Lower leg skin (tissue), 4 donors: ENCODE measurements at regions not wholly inside any gene's neighbourhood (a gene's known extent, or its start where the extent isn't known, plus 50 kb on each side); places are given as distances from the start of the nearest gene placed in this dataset.

ENCODE experiments used
- DNase-seq, 2 donors: peaks; one replicate each; pipeline ENCODE4 v3.0.0-alpha.2; 2019; ENCODE audit warnings: low spot score in 2 of 2
- H3K4me3 ChIP-seq: fragments of 200-600 bp; sonication (generic); 2 replicates; pipeline ENCODE4 v1.5.1; 2017; ENCODE audit warnings: mild to moderate bottlenecking, low read depth; ENCODE audit not compliant: poor library complexity, severe bottlenecking
- CTCF ChIP-seq, 3 donors: fragments of 450-650 bp; IDR thresholded peaks; one replicate each; pipeline ENCODE4 v1.5.1; 2016; ENCODE audit warnings: antibody characterized with exemption in 3 of 3, mild to moderate bottlenecking in 3 of 3, moderate library complexity in 2 of 3
- POLR2A ChIP-seq, 2 donors: fragments of 450-650 bp; IDR thresholded peaks; one replicate each; pipeline ENCODE4 v1.6.1; 2016 to 2017; ENCODE audit warnings: antibody characterized with exemption in 2 of 2, mild to moderate bottlenecking in 1 of 2, moderate library complexity in 1 of 2
- WGBS, 2 donors: methylation state at CpG; one replicate each; pipeline ENCODE4 v1.1.5; 2018; 5-methylcytosine and 5-hydroxymethylcytosine counted together
- intact Hi-C: fragments of 100-400 bp; cut with DNase I; formaldehyde crosslinking; loops from one replicate; pipeline ENCODE4 v1.15.0; 2023; ENCODE audit warnings: low total_unique reads

GRCh38 chr10:21171936-21172541 lies 274.9 kb upstream of the NEBL start:
- TF ChIP-seq CTCF (IDR thresholded peaks at IDR 0.05) (no peak), POLR2A (IDR thresholded peaks at IDR 0.05) (no peak)
- intact Hi-C loops: no loop called here
- no peak overlapping the region for H3K4me3 ChIP-seq
- 80 to 86% methylated on average over 6 of the region's 6 CpGs for WGBS, 2 donors
- no peak for DNase-seq

GRCh38 chr10:21171197-21171935 lies 274.3 kb upstream of the NEBL start:
- intact Hi-C loops: no loop called here
- 79 to 83% methylated on average over 13 to 14 of the region's 14 CpGs for WGBS, 2 donors
- no peak overlapping the region for H3K4me3 ChIP-seq
- no peak for DNase-seq
- TF ChIP-seq CTCF (IDR thresholded peaks at IDR 0.05) (no peak), POLR2A (IDR thresholded peaks at IDR 0.05) (no peak)

- WGBS, 2 donors: 55 to 65% methylated on average over 5 of the region's 5 CpGs
- H3K4me3 ChIP-seq: no peak overlapping the region
- no peak for TF ChIP-seq POLR2A (IDR thresholded peaks at IDR 0.05)
- no peak for TF ChIP-seq CTCF (IDR thresholded peaks at IDR 0.05)
- DNase-seq: no peak
- intact Hi-C loops: no loop called here
Measured at GRCh38 chr10:21170216-21170615, 273.1 kb upstream of the NEBL start.

GRCh38 chr10:21169271-21169670 lies 272.2 kb upstream of the NEBL start:
- TF ChIP-seq CTCF (IDR thresholded peaks at IDR 0.05) (no peak), POLR2A (IDR thresholded peaks at IDR 0.05) (no peak)
- H3K4me3 ChIP-seq: no peak overlapping the region
- 73 to 79% methylated on average over 4 of the region's 4 CpGs for WGBS, 2 donors
- intact Hi-C loops: no loop called here
- no peak for DNase-seq

GRCh38 chr10:21167288-21168010 lies 270.3 kb upstream of the NEBL start:
- no peak overlapping the region for H3K4me3 ChIP-seq
- no peak for TF ChIP-seq CTCF (IDR thresholded peaks at IDR 0.05)
- TF ChIP-seq POLR2A (IDR thresholded peaks at IDR 0.05): no peak
- intact Hi-C loops: no loop called here
- 84 to 92% methylated on average over 8 of the region's 8 CpGs for WGBS, 2 donors
- DNase-seq: no peak
